ENCODE measurements at regions not wholly inside any gene's neighbourhood (a gene's known extent, or its start where the extent isn't known, plus 50 kb on each side); places are given as distances from the start of the nearest gene placed in this dataset.

DNA sequence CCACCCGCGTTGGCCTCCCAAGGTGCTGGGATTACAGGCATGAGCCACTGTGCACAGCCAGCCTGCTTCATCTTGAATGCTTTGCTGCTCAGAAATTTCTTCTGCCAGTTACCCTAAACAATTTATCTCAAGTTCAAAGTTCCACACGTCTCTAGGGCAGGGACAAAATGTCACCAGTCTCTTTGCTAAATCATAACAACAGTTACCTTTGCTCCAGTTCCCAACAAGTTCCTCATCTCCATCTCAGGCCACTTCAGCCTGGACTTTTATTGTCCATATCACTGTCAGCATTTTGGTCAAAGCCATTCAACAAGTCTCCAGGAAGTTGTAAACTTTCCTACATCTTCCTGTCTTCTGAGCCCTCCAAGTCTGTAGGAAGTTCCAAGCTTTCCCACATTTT is 159.5 kb upstream of the DYRK2 start:
- no peak for TF ChIP-seq JUND (IDR thresholded peaks at IDR 0.05; ENCODE audit: low read depth)
- in situ Hi-C loops (cut with HindIII; ENCODE audit: low pct_unique_long_range_greater_than_20kb, low sequenced_read_pairs), result no loop called here
- DNase-seq (ENCODE audit: low read depth in 1 of 2, low spot score in 1 of 2), result no peak

DNA sequence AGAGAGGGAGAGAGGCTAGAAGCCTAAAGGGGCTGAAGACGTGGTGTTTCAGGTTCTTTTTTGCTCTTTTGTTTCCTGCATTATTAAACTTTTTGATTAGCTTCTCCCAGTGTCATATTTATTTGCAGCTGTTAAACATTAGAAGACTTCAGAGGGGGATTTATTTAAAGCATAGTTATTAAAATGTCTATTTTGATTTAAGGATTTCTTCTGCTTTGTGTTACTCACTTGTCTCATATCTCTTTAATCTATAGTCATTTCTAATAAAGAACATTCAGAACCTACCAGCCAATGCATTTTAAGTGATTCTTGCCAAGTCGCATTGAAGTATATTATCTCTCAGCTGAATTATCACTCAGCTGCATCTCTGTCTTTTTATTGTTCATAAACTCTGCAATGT is 152.0 kb upstream of the DYRK2 start:
- DNase-seq (ENCODE audit: low read depth in 1 of 2, low spot score in 1 of 2), result no peak
- TF ChIP-seq JUND (IDR thresholded peaks at IDR 0.05; ENCODE audit: low read depth), result no peak
- in situ Hi-C loops (cut with HindIII; ENCODE audit: low pct_unique_long_range_greater_than_20kb, low sequenced_read_pairs), result no loop called here

DNA sequence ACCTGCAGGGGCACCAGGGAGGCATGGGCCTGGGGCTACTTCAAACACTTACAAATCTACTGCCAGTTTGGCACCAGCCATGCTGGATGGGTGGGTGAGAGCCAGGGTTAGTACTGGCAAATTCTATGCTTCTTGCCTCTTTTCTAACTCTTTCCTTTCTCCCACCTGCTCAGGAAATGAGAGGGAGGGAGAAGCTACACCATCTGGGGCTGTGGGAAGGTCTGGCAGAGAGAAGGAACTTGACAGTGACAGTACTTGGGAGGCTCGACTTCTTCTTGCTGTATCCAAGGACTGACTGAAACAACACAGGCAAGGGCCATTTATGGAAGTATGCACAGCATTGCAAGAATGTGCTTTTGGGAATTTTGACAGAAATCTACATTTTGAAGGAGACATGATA is 149.6 kb upstream of the DYRK2 start:
- TF ChIP-seq JUND (IDR thresholded peaks at IDR 0.05; ENCODE audit: low read depth), result no peak
- in situ Hi-C loops (cut with HindIII; ENCODE audit: low pct_unique_long_range_greater_than_20kb, low sequenced_read_pairs), result no loop called here
- DNase-seq (ENCODE audit: low read depth in 1 of 2, low spot score in 1 of 2), result no peak

DNA sequence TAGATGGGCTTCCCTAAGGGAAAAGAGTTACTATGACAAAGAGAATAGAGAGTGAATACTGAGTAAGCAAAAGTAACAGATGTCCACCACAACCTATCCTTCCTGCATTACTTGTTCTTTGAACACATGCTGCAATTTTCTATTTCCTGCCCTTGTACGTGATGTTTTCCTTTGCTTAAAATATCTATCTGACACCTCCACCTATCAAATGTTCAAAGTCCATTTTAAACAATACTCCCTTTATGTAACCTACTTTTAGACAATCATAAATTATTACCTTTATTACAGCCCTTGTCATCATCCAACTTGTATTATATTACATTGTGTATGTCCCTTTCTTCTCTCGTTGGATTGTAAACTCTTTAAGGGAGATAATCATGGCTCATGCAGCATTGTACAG is 147.2 kb upstream of the DYRK2 start:
- no peak for TF ChIP-seq JUND (IDR thresholded peaks at IDR 0.05; ENCODE audit: low read depth)
- DNase-seq (ENCODE audit: low read depth in 1 of 2, low spot score in 1 of 2), result no peak
- in situ Hi-C loops (cut with HindIII; ENCODE audit: low pct_unique_long_range_greater_than_20kb, low sequenced_read_pairs), result no loop called here

- TF ChIP-seq JUND (IDR thresholded peaks at IDR 0.05; ENCODE audit: low read depth), result no peak
- in situ Hi-C loops (cut with HindIII; ENCODE audit: low pct_unique_long_range_greater_than_20kb, low sequenced_read_pairs), result no loop called here
- no peak for DNase-seq (ENCODE audit: low read depth in 1 of 2, low spot score in 1 of 2)
Measured at GRCh38 chr12:67504026-67504425, 144.5 kb upstream of the DYRK2 start.

DNA sequence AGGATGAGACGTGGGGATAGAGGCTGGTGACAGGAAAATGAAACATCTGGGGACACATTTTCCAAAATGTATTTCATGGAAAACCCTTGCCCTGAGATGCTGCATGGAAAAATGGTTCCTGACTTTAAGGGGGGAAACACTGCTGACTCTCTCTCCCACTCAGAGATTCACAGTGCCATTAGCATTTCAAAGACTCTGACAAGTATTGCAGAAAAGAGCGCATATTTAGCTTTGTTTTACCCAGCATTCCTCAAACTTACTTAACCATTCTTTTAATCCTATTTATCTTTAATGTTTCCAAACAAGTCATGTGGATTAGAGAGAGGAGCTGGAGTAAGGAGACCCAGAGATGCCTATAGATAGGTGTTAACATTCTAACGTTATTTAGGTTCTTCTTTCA is 141.8 kb upstream of the DYRK2 start:
- TF ChIP-seq JUND (IDR thresholded peaks at IDR 0.05; ENCODE audit: low read depth), result no peak
- in situ Hi-C loops (cut with HindIII; ENCODE audit: low pct_unique_long_range_greater_than_20kb, low sequenced_read_pairs), result no loop called here
- DNase-seq (ENCODE audit: low read depth in 1 of 2, low spot score in 1 of 2), result no peak

GRCh38 chr12:67508830-67509229 is 139.7 kb upstream of the DYRK2 start:
- in situ Hi-C loops (cut with HindIII; ENCODE audit: low pct_unique_long_range_greater_than_20kb, low sequenced_read_pairs), result no loop called here

DNA sequence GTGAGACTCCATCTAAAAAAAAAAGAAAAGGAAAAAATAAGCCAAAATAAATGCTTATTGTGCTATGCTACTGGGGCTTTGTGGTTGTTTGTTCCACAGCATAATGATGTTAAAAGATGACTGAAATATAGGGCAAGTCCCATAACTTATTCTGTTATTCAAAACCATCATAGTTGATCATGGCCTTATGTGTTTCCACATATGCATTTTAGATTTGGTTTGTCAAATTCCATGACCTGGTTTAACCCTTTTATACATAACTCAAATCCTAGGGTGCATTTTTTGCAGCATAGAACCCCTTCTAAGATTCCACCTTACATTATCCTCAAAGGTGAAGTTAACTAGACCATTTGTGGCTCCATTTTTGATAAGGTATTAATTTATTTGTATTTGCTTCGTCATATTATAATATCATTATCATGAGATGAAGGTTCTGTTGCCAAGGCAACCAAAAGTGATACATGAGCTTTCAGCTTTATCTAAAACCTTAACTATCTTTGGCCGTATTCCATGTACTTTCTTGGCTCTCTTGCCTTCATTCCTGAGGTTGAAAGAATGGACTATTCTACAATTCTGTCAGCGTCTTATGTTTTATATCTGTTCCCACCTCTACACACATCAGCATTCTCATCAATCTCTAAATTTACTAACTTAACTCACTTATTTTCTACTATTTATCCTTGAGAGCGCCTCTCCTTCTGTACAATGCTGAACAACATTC is 138.7 kb upstream of the DYRK2 start:
- TF ChIP-seq JUND (IDR thresholded peaks at IDR 0.05; ENCODE audit: low read depth), result no peak
- in situ Hi-C loops (cut with HindIII; ENCODE audit: low pct_unique_long_range_greater_than_20kb, low sequenced_read_pairs), result no loop called here
- DNase-seq (ENCODE audit: low read depth in 1 of 2, low spot score in 1 of 2), result no peak

More at GRCh38 chr12:67508830-67509229, 139.7 kb upstream of the DYRK2 start:
- no peak for TF ChIP-seq JUND (IDR thresholded peaks at IDR 0.05; ENCODE audit: low read depth)
- DNase-seq (ENCODE audit: low read depth in 1 of 2, low spot score in 1 of 2), result no peak

DNA sequence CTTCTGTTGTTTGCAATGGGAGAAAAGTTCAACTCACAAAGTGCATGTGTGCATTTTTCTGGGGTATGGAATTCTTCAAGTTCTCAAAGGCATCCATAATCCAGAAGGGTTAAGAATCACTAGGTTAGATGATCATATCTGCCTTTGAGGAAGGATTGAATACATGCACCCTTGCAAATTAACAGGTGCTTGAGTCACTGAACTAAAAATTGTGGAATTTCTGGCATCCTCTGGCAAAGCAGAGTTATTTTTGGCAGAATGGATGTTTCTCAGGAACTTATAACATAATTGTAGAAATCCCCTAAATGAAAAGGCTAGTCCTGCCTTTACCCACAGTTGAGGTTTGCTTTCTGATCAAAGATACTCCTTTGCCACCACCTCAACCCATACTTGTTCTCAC is 136.5 kb upstream of the DYRK2 start:
- DNase-seq (ENCODE audit: low read depth in 1 of 2, low spot score in 1 of 2), result no peak
- no peak for TF ChIP-seq JUND (IDR thresholded peaks at IDR 0.05; ENCODE audit: low read depth)
- in situ Hi-C loops (cut with HindIII; ENCODE audit: low pct_unique_long_range_greater_than_20kb, low sequenced_read_pairs), result no loop called here

GRCh38 chr12:67514502-67514901 is 134.0 kb upstream of the DYRK2 start:
- TF ChIP-seq JUND (IDR thresholded peaks at IDR 0.05; ENCODE audit: low read depth), result no peak
- in situ Hi-C loops (cut with HindIII; ENCODE audit: low pct_unique_long_range_greater_than_20kb, low sequenced_read_pairs), result no loop called here
- no peak for DNase-seq (ENCODE audit: low read depth in 1 of 2, low spot score in 1 of 2)

- TF ChIP-seq JUND (IDR thresholded peaks at IDR 0.05; ENCODE audit: low read depth), result no peak
- DNase-seq (ENCODE audit: low read depth in 1 of 2, low spot score in 1 of 2), result no peak
- in situ Hi-C loops (cut with HindIII; ENCODE audit: low pct_unique_long_range_greater_than_20kb, low sequenced_read_pairs), result no loop called here
Measured at GRCh38 chr12:67515679-67516340, 132.7 kb upstream of the DYRK2 start.

GRCh38 chr12:67517181-67517887 is 131.2 kb upstream of the DYRK2 start:
- DNase-seq (ENCODE audit: low read depth in 1 of 2, low spot score in 1 of 2), result no peak
- in situ Hi-C loops (cut with HindIII; ENCODE audit: low pct_unique_long_range_greater_than_20kb, low sequenced_read_pairs), result no loop called here
- no peak for TF ChIP-seq JUND (IDR thresholded peaks at IDR 0.05; ENCODE audit: low read depth)
